Right lobe of liver (tissue), 4 donors: ENCODE measurements at regions not wholly inside any gene's neighbourhood (a gene's known extent, or its start where the extent isn't known, plus 50 kb on each side); places are given as distances from the start of the nearest gene placed in this dataset.

Experiments used
- CTCF ChIP-seq, 4 donors: fragments of 200-600 bp in 3 of 4; fragments of 450-650 bp in 1 of 4; IDR thresholded peaks; one replicate each; pipeline versions ENCODE4 v1.5.1 to v1.8.0; 2016 to 2022; ENCODE audit warnings: antibody characterized with exemption in 4 of 4, mild to moderate bottlenecking in 2 of 4
- POLR2A ChIP-seq: fragments of 450-650 bp; IDR thresholded peaks from one replicate; pipeline ENCODE4 v1.6.1; 2017; ENCODE audit warnings: antibody characterized with exemption, mild to moderate bottlenecking
- donor health status: DM: no; HTN: no; CAD: no.
- donor health status: DM: no; HTN: no; CAD: no.
- donor health status: DM: no; HTN: yes; CAD: no.

GRCh38 chr7:97479740-97480290, 252.1 kb upstream of the TAC1 start:
- no peak for TF ChIP-seq POLR2A
- no peak for TF ChIP-seq CTCF (IDR thresholded peaks at IDR 0.05)
